Stimulated activated CD4-positive, alpha-beta T cell treated with anti-CD3 and anti-CD28 coated beads, Interleukin-2, amount 100 ng/mL, for 48 hours (primary cell): ENCODE measurements at regions not wholly inside any gene's neighbourhood (a gene's known extent, or its start where the extent isn't known, plus 50 kb on each side); places are given as distances from the start of the nearest gene placed in this dataset.
A peak's percentile ranks its signal among the peaks of the same experiment; 100 is the strongest.
"Not testable (repeated sequence)": the region's sequence is repeated elsewhere in the genome, so short reads cannot be mapped to it uniquely, and the experiment has no call there.

Experiments used
- DNase-seq, 2 donors: peaks; one replicate each; pipeline ENCODE4 v3.0.0-alpha.2; 2020

DNA sequence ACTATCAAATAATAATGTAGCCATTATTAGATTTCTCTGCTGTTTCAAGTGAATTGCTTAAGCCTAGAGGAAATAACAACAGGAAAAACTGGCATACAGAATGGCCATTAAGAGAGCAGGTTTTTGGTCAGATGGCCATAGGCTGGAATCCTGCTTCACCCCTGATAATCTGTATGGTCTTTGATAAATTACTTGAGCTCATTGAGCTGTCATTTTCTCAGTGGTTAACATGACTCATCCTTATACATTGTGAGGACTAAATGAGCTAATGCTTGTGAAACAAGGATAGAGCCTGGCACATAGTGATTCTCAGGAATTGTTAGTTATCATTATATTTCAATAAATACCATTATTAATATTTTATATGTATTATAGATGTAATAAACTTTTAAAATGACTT lies 516.5 kb downstream of the KIF4B start:
- DNase-seq = no peak

DNA sequence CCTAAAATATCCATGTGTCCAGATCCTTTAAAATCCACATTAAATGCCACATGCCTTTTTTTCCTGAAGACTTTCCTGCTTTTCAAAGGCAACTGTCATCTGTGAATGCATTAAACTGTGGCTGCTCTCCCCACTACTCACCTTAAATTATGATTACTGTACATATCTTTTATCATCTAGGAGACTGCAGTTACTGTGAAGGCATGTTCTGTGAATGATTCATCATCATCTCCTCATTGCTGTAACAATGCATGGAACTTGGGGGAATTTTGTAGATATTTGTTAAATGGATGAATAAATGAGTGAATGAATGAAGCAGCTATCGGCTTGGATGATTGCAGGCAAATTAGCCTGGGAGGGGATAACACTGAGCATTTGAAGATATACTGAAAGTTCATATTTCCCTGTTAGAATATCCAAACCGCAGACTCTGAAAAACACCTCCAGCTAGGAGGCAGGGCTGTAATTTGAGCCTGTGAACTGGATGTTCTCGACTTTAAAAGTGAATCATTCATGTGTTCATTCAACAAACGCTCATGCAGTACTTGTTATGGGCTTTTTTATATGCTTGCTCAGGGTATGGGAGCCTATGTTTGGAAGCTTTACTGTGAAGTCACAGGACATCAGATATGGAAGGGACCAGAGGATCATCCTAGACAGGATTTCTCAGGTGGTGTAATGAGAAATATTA lies 519.2 kb downstream of the KIF4B start:
- DNase-seq = no peak

DNA sequence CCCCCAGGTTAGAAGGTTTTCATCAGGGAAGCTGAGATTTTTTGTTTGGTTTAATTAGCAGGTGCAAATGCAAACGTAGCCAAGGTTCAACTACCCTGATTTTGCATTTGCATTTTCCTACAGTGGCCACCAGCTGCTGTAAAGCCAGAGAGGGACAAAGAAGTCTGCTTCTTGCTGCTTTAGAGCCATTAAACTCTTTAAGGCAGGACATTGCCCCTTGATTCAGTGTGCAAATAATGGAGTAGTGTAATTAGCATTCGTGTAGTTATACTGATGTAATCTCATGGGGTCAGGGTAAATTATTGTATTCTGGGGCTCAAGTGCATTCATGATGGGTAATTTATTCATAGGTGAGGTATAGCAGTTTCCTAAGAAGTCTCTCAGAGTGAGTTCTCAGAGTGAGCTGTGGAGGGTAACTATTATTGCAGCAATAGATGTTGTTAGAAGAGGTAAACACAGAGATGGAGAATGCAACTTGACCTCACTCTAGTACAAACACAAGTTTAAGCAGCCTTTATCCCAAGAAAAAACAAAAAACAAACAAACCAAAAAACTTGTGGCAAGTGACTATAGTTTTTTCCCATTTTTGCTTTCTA lies 526.5 kb downstream of the KIF4B start:
- no peak for DNase-seq

DNA sequence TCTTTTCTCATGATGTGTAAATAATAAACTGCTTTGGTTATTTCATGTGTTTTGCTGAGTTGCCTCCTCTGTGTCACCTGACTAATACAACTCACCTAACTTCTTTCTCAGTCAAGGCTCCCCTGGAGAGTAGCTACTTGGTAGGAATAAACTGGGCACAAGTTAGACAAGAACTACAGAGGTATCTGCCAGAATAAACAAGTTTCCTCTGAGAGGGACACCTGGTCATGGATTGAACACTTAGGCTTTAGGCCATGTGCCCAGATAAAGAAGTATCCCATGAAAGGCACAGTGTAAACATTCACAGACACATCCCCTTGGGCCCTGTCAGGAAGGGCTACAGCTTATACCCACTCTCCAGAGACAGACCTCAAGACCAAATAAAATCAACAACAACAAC lies 532.5 kb downstream of the KIF4B start:
- no peak for DNase-seq

DNA sequence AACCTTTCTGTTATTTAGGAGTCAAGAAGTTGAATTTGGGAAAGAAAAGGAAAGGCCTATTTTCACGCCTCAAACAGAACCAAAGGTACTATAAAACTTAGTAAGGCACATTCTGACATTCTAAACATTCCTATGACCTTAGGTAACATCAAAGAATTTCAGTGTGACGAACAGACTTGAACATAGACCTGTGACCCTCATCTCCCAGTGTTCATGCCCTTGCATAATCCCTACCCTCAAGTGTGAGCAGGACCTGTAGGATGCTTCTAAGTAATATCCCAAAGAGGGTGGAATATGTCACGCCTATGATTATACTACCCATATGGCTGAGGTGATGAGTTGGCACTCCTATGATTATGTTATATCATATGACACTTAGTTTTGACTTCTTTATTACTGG lies 540.9 kb downstream of the KIF4B start:
- DNase-seq = no peak

DNA sequence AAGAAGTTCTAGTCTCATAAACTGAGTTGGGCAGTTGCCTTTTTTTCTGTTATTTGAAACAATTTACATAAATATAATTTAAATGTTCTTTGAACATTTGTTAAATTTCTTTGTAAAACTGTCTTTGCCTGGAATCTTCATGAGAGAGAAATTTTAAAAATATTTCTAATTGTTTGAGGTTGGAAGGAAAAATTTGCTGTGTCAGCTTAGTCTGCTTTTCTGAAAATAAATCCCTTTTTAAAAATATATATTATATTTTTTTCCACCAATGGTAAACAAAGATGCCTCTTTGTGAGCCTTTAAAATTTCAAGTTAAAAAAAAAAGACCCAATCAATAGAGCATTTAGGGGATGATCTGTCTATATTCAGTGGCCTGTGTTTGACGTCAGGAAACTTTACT lies 542.7 kb downstream of the KIF4B start:
- no peak for DNase-seq

DNA sequence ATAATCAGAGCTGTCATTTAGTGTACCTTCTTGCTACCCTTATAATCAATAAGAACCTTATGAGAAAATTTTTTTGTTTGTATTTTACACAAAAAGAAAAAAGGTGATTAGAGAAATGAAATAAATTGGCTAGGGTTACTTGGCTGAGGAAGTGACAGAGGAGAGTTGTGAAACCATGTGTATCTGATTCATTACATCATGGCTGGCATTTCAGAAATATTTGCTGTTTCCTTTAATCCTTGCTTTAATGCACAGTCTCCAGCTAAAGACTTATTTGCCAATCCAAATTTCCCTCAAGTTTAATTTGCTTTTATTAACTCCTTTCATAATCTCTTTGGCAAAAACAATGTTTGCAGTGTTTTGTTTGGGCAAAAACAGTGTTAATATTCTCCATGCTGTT lies 543.1 kb downstream of the KIF4B start:
- no peak for DNase-seq

DNA sequence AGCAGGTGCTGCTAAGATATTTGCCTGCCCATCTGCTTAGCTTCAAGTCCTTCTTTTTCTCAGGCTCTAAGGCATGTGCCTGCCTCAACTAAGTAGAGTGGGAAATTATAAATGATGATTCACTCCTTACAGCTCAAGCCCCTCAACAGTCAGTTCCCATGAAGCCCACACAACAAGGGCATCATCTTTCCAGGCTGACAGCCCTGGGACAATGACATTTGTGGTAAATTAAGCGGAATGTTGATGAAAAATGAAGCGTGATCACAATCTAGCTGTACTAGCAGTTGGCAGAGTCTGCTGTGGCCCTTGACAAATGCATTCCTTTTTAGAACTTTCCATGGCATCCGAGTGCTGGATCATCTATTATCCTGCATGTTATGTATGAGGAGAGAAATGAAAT lies 548.6 kb downstream of the KIF4B start:
- no peak for DNase-seq

DNA sequence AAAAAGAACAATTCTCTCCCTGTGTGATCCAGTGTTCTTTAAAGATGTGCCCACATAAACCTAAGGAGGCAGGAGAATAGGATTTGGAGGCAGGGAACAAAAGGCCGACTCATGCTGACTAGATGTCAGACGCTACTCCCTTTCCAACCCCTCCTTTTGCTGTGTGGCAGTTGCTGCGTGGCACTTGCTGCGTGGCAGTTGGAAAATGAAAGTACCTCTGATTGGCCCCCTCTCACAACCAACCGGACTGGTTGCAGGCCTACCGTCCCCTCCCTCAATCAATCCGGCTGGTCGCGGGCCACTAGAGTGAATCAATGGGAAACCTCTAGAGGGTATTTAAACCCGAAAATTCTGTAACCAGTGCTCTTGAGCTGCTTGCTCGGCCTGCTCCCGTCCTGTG lies 551.0 kb downstream of the KIF4B start:
- no peak for DNase-seq

DNA sequence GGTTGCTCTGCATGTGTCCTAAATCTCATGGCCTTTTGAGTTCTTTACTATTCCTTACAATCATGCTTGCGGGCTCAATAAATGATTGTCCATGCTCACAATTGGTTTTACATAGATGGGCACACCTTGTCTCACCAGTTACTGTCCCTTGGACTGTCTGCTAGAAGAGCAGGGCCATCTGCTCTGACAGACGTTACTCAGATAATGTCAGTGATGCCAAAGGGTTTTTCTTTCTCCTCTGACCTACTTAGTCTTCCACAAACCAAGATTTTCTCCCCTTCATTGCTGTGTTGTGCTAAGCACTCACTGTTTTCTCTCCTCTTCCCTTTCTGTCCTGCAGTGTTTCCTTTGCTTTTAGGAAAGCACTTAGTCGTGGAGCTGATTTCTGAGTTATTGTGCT lies 562.3 kb downstream of the KIF4B start:
- no peak for DNase-seq

DNA sequence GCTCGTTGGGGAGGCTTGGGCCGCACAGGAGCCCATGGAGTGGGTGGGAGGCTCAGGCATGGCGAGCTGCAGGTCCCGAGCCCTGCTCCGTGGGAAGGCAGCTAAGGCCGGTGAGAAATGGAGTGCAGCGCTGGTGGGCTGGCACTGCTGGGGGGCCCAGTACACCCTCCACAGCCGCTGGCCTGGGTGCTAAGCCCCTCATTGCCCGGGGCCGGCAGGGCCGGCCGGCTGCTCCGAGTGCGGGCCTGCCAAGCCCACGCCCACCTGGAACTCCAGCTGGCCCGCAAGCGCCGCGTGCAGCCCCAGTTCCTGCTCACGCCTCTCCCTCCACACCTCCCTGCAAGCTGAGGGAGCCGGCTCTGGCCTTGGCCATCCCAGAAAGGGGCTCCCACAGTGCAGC lies 573.3 kb downstream of the KIF4B start:
- DNase-seq = not testable (repeated sequence)

DNA sequence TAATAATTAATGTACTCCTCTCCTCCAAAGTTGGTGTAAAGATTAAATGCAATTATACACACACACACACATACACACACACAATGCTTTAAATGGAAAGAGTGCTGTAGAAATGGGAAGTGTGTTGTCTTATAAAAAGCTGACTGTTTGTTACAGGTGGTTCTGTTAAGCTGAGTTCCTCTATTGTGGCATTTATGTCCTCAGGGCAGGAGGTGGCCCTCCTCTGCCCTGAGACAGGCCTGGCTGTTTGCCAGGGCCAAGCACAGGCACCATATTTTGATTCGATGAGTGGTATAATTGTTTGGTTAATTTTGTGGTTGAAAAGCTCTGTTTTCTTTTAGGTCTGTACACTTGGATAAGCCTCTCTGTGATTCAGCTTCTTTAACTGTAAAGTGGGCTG lies 573.9 kb downstream of the KIF4B start:
- no peak for DNase-seq

DNA sequence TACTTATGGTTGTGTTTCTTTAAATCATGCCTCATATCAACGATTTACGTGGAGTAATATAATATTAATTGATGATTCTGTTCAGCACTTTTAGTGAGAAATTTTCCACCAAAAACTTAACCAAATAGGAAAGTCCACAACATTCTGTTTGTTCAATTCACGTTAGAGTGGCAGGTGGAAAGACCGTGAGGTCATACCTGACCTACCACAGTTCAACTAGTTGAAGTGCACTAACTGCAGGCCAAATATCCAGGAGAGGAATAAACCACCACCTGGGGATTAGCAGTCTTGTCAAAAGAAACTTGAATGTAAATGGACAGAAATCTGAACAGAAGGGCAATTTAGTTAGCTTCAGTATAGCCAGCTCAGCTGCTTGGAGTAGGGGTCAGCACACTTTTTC lies 577.7 kb downstream of the KIF4B start:
- DNase-seq = no peak

DNA sequence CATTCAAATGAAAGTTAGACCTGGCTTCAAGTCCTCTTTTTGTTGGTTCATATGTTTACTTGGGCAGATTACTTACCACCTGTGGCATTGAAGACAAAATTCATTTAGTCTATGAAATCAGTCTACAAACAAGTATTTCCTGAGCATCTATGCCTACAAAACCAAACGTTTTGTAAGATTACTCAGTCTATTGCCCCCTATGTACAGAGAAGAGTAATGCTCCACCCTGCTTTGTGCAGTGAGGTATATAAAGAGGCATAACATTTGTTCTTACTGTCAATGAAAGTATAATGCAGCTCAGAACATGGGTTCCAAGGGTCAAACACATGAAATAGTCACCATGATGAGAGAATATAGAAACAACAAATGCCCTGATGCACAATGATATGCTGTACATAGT lies 580.7 kb downstream of the KIF4B start:
- DNase-seq = no peak

DNA sequence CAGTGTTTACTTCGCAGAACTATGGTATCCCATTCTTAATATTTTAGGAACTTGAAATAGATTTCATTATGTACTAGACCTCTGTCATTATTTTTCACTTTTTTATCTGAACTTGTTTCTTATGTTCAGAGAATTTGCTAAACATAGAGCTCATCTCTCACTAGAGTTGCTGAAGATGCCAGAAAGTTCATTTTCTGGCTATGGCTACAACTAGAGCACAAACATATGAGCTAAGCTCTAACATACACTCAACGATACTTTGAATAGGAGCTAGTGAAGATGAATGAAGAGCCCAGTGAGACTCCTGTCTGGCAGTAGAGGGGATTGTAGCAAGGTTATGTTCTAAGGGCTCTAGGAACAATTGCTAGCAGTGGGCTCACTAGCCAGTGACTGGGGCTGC lies 582.2 kb downstream of the KIF4B start:
- no peak for DNase-seq

DNA sequence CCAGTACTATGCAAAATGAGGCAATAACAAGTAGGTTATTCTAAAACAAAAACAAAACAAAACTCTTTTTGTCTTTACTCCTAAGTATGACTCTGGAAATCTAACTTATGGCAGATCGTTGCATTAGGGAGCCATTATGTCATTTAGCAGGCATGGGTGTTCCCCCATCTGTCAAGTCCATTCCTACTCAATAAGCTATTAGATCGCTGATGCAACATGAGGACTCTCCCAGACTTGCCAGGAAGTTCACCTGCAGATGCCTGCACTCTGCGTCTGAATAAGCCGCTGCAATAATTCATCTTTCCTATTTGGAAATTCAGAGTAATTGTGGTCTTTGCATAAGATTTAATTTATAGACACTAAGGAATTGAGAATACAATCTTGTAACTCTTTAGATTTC lies 585.0 kb downstream of the KIF4B start:
- no peak for DNase-seq

DNA sequence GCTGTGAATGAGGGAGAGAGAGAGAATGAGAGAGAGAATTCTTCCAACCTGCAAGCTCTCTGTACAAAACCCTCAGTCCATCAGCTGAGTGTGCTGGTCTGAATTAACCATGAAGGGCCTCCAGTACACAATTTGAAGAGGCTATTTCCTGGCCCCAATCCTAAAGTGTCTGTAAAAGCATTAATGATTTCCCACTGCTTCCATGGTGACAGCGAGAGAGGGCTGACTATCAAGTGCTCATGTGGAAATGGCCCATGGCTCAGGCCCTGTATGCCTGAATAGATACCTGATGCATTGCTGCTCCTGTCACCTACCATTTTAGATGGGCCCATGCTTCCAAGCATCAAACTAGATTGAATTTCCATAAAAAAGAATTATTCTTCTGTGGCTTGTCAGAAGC lies 592.4 kb downstream of the KIF4B start:
- no peak for DNase-seq

DNA sequence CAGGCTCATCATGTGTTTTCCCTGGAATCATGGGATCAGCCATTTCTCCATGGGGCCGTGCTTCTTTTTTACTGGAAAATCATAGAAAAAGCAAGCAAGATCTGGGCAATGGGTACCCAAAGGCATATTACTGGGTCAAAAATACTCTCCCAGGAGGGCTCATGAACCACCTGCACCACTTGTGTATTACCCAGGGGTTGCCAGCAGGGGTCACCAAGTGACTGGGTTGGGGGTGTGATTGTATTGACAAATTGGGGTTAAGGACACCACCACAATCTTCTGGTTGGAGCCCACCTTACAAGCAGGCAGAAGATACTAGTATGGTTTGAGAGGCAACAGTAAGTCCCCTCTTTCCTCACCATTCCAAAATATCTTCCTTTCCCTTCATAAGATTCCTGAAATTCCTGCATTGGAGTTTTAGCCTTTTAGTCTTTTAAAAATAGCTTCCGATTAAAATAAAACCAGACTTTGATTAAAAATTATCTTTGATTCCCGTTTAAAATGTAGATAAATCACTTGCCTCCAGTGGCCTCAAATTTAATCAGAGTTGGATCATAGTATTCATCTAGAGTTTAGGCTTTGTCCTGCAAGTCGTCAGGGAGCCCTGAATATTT lies 603.3 kb downstream of the KIF4B start:
- peak; percentile 39 to 41 for DNase-seq

DNA sequence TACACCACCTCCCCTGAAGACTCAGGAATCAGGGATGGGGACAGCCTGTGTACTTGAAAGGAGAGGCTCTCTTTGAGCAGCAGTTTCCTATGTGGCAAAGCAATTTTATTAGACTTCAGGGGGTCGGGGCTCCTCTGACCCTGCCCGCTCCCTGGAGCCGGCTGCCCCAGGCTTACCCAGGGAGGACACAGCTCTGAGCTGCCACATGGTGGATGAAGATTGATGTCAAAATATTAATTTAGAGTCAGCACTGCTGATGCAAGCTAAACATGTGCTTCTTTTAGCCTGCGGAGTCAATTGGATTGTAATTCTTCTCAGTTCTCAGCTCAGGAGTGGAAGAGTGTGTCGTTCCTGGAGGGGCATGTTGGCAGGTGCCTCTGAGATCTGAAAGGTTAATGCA lies 606.1 kb downstream of the KIF4B start:
- no peak for DNase-seq

DNA sequence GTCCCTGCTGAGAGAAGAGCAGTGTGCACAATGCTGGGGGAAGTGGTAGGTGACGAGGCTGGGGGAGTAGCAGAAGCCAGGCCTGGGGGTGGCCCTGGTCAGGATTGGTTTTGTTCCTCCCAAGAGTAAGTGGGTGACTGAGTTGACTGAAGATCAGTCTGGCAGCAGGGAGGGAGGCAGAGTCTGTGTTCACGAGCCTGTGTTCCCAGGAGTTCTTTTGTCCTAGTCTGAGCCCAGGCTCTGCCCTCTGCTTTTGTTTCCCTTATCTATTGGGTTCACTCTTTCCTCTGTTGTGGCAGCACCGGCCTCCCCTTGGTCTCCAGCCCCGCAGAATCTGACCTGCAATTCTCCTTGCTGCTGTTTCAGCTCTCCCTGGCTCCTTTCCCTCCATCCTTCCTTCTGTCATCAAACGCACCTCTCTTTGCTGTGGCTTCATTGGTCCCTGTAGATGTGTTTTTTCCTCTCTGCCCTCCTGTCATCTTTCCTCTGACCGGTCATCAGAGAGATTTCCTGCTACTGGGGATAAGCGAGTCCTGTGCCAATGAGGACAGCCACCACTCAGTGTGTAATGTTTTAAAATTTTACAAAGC lies 607.4 kb downstream of the KIF4B start:
- DNase-seq = no peak

DNA sequence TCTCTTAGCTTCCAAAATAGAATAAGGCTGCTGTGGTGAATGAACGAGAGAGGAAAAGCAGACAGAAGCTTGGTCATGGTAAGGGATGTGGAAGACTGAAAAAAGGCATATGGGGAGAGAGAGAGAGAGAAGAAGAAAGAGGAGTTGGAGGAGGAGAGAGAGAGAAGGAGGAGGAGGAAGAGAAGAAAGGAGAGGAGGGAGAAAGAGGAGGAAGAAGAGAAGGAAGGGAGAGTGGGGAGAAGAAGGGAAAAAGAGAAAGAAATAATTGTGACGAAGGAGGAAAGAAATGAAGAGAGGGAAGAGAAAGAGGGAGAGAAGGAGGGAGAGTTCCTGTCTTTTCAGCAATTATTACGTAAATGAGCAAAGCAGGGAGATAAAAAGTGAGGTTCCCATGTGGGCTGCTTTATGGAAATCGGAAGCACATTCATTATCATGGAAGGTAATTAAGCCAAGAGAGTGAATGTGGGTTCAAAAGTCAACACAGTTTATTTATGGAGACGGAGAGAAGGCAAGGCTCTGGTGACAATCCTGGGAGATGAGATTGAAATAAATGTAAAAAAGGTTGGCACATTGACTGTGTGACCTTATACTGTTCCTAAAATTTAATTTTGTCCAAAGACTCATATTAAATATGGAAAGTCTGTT lies 611.2 kb downstream of the KIF4B start:
- DNase-seq = no peak

DNA sequence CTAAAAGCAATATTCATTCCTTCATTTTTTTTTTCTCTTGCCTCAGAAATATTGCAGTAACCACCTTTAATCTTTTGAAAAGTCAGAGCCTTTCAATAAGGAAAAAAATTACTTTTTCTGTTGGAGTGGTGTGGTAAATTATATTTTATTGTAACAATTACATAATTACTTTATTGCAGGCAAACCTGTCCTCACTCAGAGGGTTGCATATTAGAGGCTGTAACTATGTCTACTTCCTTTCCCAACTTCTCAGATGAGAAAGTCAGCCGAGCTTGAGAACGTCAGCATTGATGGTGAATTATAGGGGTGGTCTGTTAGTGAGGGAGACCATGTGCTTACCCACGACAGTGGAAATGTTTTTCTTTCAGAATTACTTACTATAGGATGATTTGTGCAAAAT lies 611.8 kb downstream of the KIF4B start:
- no peak for DNase-seq

DNA sequence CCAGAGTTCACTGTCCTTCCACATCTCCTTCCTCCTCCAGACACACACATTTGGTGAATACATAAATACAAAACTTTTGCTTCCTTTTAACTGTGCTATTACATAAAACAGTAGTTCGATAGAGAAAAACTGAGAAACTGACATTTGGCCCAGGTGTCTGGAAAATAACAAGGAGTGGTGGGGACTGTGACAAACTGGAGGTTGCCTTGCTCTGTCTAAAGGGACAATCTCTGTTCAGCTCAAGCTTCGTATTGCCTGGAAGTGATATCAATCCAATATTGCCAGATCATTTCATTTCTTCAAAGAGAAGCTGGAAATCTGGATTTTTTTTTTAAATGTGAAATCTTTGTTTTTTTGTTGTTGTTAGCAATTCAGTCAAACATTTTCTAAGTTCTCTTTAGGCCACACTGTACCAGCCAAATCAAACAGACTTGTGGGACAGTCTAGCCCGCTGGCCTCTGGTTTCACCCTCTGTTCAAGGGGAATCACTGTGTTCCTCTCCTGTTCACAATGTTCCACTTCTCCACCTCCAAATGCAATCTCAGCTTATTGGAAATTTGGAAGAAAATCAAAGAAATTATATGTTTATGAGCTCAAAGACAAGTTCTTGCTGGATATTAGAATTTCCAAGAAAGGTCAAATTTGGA lies 612.5 kb downstream of the KIF4B start:
- DNase-seq = no peak
